ENCODE measurements at regions not wholly inside any gene's neighbourhood (a gene's known extent, or its start where the extent isn't known, plus 50 kb on each side); places are given as distances from the start of the nearest gene placed in this dataset.

GRCh38 chr11:24324211-24324610 lies 172.6 kb upstream of the LUZP2 start:
- DNase-seq, result no peak

GRCh38 chr11:24344222-24344621 lies 152.6 kb upstream of the LUZP2 start:
- DNase-seq, result no peak

DNA sequence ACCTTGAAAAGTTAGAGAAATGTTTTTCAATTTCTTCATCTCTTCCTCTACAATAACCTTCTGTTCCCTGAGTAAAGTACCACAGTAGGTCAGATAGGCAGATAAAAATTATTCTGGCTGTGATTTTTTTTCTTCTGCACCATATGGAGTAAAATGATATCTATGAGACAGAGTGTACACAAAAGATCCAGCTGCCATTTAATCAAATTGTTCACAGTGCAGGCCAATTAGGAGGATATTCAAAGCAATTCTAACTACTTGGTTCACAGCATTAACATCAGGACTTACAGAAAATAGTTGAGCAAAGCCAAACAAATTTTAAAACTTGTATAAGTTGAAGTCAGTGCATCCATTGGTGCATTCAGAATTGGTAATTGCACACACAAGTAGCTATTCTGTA lies 147.9 kb upstream of the LUZP2 start:
- DNase-seq, result no peak

GRCh38 chr11:24351179-24351578 lies 145.7 kb upstream of the LUZP2 start:
- DNase-seq, result no peak

GRCh38 chr11:24356501-24356900 lies 140.4 kb upstream of the LUZP2 start:
- no peak for DNase-seq

GRCh38 chr11:24357620-24358410 lies 139.0 kb upstream of the LUZP2 start:
- no peak for DNase-seq

DNA sequence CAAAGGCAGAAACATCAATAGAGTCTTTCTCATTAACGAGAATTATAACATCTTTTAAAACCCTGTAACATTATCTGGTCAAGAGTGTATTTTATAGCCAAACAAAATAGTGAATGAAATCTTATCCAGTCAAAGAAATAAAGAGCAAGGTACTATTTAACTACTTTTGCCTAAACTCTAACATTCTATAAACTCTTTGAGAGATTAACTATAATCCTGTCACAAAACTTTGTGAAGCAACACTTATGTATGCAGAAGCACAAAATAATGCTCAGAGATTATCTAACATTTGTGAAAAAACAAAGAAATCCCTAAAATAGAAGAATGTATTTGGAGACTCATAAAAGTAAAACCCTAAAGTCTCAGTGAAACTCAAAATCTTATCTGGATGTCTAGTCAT lies 124.4 kb upstream of the LUZP2 start:
- DNase-seq, result no peak

- no peak for DNase-seq
Observed at GRCh38 chr11:24373516-24373915, 123.3 kb upstream of the LUZP2 start.

- no peak for DNase-seq
Observed at GRCh38 chr11:24375351-24375750, 121.5 kb upstream of the LUZP2 start.

DNA sequence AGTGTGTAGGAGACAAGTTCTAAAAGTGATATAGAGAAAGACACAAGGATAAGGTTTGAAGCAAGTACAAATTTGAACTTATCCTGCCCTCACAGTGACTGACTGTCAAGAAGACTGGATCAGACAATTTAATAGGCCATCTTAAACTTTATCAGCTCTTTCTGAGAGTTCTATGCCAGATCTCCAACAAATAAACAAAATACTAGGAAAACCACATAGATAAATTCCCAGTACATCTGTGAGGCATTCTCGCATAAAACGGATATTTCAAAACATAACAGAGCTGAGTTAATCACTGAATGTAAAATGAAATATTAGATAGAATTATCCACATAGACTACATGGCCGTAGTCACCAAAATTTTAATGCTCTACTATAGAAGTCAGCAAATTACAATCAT lies 120.9 kb upstream of the LUZP2 start:
- no peak for DNase-seq

DNA sequence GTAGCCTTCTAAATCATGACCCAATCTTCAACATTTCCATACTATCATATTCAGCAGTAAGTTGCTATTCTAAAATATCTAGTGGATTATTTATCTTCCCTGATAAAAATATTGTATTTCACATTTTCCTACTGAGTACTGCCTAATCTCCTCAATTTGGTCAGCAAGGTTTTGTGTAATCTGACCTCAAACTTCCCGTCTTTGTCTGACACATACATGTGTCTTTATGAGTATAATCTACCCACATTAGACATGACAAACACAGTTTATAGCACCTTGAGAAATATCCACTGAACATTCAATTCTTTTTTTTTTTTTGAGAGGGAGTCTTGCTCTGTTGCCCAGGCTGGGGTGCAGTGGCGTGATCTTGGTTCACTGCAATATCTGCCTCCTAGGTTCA lies 113.7 kb upstream of the LUZP2 start:
- DNase-seq, result no peak

DNA sequence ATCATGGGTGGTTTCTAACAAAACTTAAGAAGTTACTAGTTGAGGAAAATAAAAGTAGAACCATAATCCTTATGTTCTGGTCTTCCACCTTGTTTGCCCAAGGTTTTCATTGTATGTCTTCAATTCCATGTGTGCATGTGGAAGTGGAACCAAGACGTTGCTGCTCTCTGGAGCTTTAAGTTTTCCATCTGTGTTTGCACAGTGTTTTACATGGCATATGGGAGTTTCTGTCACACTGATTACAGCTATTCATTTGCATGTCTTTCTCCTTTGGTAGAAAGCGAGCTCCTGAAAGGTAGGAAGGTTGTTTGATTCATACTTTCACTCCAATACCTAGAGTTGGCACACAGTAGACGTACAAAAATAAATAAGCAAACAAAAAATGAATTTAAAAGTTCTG lies 112.6 kb upstream of the LUZP2 start:
- DNase-seq, result no peak

GRCh38 chr11:24386546-24387397 lies 110.1 kb upstream of the LUZP2 start:
- DNase-seq, result no peak

DNA sequence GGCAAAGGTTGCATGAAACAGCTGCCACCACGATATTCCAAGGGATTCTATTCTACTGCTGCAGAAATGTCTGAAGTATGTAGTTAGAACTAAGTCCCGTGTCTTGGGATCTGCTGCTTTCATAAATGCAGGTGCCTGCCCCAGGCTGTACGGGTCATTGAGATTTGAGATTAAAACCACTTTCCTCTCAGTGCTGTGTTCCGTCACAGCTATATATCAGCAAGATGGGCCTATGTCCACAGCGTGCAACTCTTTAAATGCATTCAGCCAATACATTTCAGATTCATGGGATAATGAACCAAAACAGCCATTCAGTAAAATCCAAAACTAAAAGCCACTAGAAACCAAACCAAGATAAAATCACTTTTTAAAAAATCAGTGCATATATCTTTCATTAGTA lies 107.3 kb upstream of the LUZP2 start:
- DNase-seq, result no peak

DNA sequence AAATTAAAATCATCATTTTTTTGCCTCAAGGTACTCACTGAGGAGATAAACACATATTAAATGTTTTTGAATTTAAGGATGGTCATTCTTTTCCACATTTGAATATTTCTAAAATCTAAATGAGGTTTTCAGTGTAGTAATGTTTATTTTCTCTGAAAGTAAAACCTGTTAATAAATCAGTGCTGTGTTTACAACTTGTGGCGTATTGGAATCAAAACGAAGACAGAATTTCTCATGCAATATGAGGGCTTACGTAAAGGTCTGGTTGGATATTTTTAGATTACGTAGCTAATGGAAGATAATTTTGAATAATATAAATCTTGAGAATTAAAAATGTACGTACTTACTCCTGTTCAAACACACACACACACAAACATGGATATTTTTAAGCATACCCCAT lies 106.8 kb upstream of the LUZP2 start:
- DNase-seq, result no peak

GRCh38 chr11:24390762-24391161 lies 106.1 kb upstream of the LUZP2 start:
- DNase-seq, result no peak

DNA sequence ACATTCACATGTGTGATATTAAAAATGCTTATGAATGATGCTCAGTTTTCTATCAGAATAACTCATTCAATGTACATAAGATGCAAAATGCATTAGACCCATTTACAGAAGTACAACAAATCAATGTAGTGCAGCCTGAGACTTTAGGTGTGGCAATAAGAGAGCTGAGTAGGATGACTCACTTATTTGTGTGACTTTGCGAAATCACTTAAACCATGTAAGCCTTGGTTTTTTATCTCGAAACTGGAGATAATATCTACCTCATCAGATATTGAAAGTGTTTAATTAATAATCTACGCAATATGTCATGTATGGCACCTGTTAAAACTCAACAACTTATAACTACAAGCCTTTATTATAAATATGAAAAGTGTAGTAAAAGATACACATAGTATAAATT lies 105.7 kb upstream of the LUZP2 start:
- no peak for DNase-seq

DNA sequence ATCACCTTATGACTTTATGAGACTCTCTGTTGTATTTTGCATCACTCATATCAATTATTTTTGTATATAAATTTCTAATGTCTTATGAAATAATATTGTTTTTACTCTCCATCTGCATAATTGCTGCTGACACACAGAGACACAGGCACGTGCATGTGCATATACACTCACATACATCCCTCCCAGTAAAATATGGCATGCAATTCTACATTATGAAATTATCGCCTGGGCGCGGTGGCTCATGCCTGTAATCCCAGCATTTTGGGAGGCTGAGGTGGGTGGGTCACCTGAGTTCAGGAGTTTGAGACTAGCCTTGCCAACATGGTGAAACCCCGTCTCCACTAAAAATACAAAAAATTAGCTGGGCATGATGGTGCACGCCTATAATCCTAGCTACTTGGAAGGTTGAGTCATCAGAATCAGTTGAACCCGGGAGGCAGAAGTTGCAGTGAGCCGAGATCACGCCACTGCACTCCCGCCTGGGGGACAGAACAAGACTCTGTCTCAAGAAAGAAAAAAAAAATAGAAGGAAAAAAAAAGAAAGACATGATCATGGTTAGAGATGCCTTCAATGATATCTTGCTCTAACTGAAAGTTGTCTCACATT lies 96.7 kb upstream of the LUZP2 start:
- no peak for DNase-seq

DNA sequence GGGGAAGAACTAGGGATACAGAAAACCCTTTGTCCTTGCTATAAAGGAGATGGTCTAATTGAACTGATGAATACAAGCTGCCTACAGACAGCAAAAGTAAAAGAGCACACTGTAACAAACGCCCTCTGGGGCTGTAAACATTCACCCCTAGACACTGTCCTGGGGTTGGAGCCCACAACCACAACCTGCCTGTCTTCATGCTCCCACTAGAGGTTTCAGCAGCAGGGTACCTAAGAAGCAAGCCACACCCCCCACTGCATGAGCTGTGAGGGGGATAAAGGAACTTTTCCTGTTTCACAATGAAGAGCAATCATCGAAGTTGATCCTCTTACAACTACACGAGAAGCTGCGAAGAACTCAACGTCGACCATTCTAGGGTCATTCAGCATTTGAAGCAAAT lies 90.5 kb upstream of the LUZP2 start:
- DNase-seq, result no peak

GRCh38 chr11:24406980-24407379 lies 89.9 kb upstream of the LUZP2 start:
- no peak for DNase-seq

DNA sequence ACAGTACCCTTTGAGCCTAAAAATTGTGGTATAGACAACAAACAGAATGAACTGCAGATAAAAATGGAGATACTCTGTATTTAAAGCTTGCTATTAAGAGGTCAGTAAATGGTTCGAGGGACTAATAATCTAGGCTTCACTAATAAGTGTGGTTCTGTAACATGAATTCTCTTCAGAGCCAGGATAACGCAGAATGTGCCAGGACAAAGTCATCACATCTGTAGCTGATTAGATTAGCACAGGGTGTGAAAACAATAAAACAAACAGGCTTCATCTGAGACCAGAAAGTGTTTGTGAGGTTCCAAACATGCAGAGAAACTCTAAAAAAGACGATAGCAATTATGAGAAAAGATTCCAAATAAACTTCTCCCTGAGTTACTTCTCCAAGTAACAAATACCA lies 89.1 kb upstream of the LUZP2 start:
- no peak for DNase-seq

DNA sequence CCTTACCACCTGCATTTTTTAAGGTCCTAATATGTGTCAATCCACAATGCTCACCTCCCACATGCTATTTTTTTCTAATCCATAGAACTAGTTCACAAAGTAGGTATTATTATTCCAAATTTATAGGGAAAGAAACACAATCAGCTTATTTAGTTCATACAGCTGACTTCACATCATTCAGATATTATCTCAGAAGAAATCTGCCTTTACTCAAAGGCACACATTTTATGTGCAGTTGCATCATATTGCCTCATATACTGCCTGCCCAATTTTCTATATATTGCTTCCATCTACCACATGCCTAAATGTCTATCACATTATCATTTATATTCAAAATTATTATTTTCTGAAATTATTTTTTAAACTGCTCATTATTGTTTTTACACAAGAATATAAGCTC lies 88.7 kb upstream of the LUZP2 start:
- DNase-seq, result no peak

DNA sequence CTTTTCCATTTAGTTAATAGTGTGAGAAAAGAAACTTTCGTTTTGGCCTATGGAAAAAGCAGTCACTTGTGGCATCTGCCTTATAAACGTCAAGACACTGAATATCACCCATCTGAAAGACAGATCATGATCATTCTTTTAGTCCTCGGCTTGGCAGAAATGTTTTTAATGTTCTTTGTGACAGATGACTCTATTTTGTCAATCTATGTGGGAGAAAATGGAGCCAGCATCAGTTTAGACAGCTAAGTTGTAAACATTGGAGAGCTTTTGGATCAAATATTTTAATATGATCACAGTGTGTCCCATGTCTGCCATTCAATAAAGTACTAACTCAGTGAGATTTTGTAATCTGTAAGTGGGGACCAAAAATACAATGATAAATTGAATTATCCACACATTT lies 85.1 kb upstream of the LUZP2 start:
- DNase-seq, result no peak

DNA sequence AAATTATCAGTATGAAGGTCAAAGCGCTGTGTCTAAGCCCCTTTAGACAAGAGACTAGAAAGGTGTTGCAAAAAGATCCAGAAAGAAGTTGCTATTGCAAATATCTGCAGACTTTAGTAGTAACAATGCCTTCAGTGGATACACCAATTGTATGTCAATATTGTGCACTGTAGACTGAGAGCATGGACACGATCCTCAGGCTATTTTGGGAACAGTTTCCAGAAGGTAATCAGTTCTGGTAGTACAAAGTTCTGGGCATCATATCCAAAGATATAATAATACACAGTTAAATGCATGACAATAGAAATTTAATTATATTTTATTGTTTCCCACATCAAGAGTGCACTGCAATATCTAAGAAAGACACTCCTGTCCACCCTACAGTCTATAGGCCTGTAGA lies 84.1 kb upstream of the LUZP2 start:
- no peak for DNase-seq

Measured in amniotic stem cell (primary cell).